HepG2 (cell line): ENCODE measurements at regions not wholly inside any gene's neighbourhood (a gene's known extent, or its start where the extent isn't known, plus 50 kb on each side); places are given as distances from the start of the nearest gene placed in this dataset.

Experiments used
- GABPB1 ChIP-seq: IDR thresholded peaks from 2 replicates; pipeline ENCODE4 v1.6.1; 2016; ENCODE audit warnings: mild to moderate bottlenecking, missing genetic modification reagents, moderate library complexity, missing compliant biosample characterization
- TF ChIP-seq, protein P1 (sequence below): sonication (generic); formaldehyde crosslinking; IDR thresholded peaks from 2 replicates; pipeline ENCODE4 v1.5.0; 2020; ENCODE audit warnings: mild to moderate bottlenecking, missing genetic modification reagents, moderate library complexity

GRCh38 chr9:85077944-85078343 is 408.4 kb downstream of the NTRK2 start:
- TF ChIP-seq, protein P1, sequence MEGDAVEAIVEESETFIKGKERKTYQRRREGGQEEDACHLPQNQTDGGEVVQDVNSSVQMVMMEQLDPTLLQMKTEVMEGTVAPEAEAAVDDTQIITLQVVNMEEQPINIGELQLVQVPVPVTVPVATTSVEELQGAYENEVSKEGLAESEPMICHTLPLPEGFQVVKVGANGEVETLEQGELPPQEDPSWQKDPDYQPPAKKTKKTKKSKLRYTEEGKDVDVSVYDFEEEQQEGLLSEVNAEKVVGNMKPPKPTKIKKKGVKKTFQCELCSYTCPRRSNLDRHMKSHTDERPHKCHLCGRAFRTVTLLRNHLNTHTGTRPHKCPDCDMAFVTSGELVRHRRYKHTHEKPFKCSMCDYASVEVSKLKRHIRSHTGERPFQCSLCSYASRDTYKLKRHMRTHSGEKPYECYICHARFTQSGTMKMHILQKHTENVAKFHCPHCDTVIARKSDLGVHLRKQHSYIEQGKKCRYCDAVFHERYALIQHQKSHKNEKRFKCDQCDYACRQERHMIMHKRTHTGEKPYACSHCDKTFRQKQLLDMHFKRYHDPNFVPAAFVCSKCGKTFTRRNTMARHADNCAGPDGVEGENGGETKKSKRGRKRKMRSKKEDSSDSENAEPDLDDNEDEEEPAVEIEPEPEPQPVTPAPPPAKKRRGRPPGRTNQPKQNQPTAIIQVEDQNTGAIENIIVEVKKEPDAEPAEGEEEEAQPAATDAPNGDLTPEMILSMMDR (CRISPR knock-in tag) = no peak
- TF ChIP-seq GABPB1 (CRISPR knock-in tag) = no peak
